H1 (cell line): ENCODE measurements at regions not wholly inside any gene's neighbourhood (a gene's known extent, or its start where the extent isn't known, plus 50 kb on each side); places are given as distances from the start of the nearest gene placed in this dataset.

ENCODE experiments used
- CHD2 ChIP-seq: IDR thresholded peaks from 2 replicates; pipeline ENCODE4 v1.6.1; 2012; ENCODE audit warnings: low read length, improper control_type of control experiment

DNA sequence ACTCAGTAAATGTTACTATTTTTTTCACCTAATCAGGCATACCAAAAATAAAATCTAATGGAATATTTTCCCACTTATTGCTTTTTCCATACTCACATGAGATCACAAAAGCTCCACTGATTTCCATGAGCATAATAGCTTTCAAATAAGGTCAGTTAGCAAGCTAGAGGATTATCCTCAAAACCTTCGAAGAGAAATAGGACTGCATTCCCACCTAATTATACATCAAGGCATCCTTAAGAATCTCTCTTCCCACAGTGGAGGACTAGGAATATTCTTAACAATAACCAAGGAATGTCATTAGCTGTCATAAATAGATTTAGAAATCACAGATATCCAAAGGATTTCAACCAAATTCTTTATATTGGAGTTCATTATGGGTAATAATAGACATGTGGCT is 127.9 kb upstream of the STT3B start (continued):
- TF ChIP-seq CHD2: no peak
- TF ChIP-seq, all 59 proteins: peak for 0
